Left lung (tissue), 4 donors: ENCODE measurements at regions not wholly inside any gene's neighbourhood (a gene's known extent, or its start where the extent isn't known, plus 50 kb on each side); places are given as distances from the start of the nearest gene placed in this dataset.

Experiments
- ATAC-seq: fragments of 200-7000 bp; cut with Tn5 transposase; one replicate; pipeline ENCODE4 v1.9.1; 2020; ENCODE audit warnings: moderate library complexity
- DNase-seq, 4 donors: peaks; one replicate each; pipeline ENCODE4 v3.0.0-alpha.2; 2013 to 2020
- H3K27ac ChIP-seq, 2 donors: fragments of 200-600 bp; sonication (generic) in 1 of 2; one replicate each; pipeline versions ENCODE4 v1.5.0 to v1.8.0; 2020 to 2021
- H3K27me3 ChIP-seq, 2 donors: fragments of 200-600 bp; sonication (generic) in 1 of 2; one replicate each; pipeline versions ENCODE4 v1.5.0 to v1.8.0; 2020 to 2021
- H3K36me3 ChIP-seq, 2 donors: fragments of 200-600 bp; sonication (generic) in 1 of 2; one replicate each; pipeline versions ENCODE4 v1.5.0 to v1.8.0; 2020 to 2021
- H3K4me1 ChIP-seq, 2 donors: fragments of 200-600 bp; one replicate each; pipeline ENCODE4 v1.8.0; 2021
- H3K4me3 ChIP-seq, 2 donors: fragments of 200-600 bp; sonication (generic) in 1 of 2; one replicate each; pipeline versions ENCODE4 v1.5.0 to v1.8.0; 2020 to 2021; ENCODE audit warnings: mild to moderate bottlenecking in 1 of 2
- H3K9me3 ChIP-seq, 2 donors: fragments of 200-600 bp; sonication (generic) in 1 of 2; one replicate each; pipeline versions ENCODE4 v1.5.0 to v1.8.0; 2020 to 2021
- CTCF ChIP-seq, 2 donors: fragments of 200-600 bp; sonication (generic) in 1 of 2; IDR thresholded peaks; one replicate each; pipeline versions ENCODE4 v1.5.0 to v1.8.0; 2021; ENCODE audit warnings: antibody characterized with exemption in 2 of 2
- intact Hi-C, 2 donors: fragments of 100-400 bp; cut with DNase I; formaldehyde crosslinking; loops; one replicate each; pipeline versions ENCODE4 v1.11.2 to v1.14.2; 2022
- donor health status: DM: no; HTN: yes; CAD: no.
- donor health status: DM: no; HTN: no; CAD: no.

GRCh38 chr4:105058177-105058812 lies 88.4 kb upstream of the TET2 start:
- peaks cover 0 to 58% of the 10 kb centered on the region in 2 donors for H3K4me1 ChIP-seq
- intact Hi-C loops = no loop called here
- DNase-seq = no peak
- no peaks in the 10 kb centered on the region for H3K9me3 ChIP-seq
- H3K27ac ChIP-seq = peak overlapping the region in 1 of 2 donors; percentile 92
- ATAC-seq = no peak
- H3K4me3 ChIP-seq = no peak overlapping the region
- no peak for TF ChIP-seq CTCF (IDR thresholded peaks at IDR 0.05)
- H3K36me3 ChIP-seq = no peaks in the 10 kb centered on the region
- H3K27me3 ChIP-seq = no peaks in the 10 kb centered on the region

GRCh38 chr4:105059337-105059736 lies 87.3 kb upstream of the TET2 start:
- ATAC-seq (peak; percentile 17), DNase-seq (no peak)
- Histone ChIP-seq H3K27ac (peak overlapping the region in 1 of 2 donors; percentile 92), H3K9me3 (no peaks in the 10 kb centered on the region), H3K36me3 (no peaks in the 10 kb centered on the region), H3K4me3 (no peak overlapping the region), H3K4me1 (peaks cover 0 to 58% of the 10 kb centered on the region in 2 donors), H3K27me3 (no peaks in the 10 kb centered on the region)
- no peak for TF ChIP-seq CTCF (IDR thresholded peaks at IDR 0.05)
- intact Hi-C loops = no loop called here

- H3K27ac ChIP-seq = peak overlapping the region in 1 of 2 donors; percentile 92
- intact Hi-C loops = no loop called here
Measured at GRCh38 chr4:105060628-105061027, 86.0 kb upstream of the TET2 start.

GRCh38 chr4:105061136-105061696 lies 85.5 kb upstream of the TET2 start:
- intact Hi-C loops = no loop called here
- no peak for TF ChIP-seq CTCF (IDR thresholded peaks at IDR 0.05)
- Histone ChIP-seq H3K36me3 (no peaks in the 10 kb centered on the region), H3K4me3 (no peak overlapping the region), H3K4me1 (peaks cover 0 to 65% of the 10 kb centered on the region in 2 donors), H3K27ac (peak overlapping the region; percentile 34 to 92), H3K9me3 (no peaks in the 10 kb centered on the region), H3K27me3 (no peaks in the 10 kb centered on the region)
- ATAC-seq (peak; percentile 78), DNase-seq (peak in 2 of 4 donors; percentile 10 to 35)

More at GRCh38 chr4:105060628-105061027, 86.0 kb upstream of the TET2 start:
- H3K27me3 ChIP-seq = no peaks in the 10 kb centered on the region
- ATAC-seq (peak; percentile 67), DNase-seq (no peak)
- no peak for TF ChIP-seq CTCF (IDR thresholded peaks at IDR 0.05)
- H3K9me3 ChIP-seq = no peaks in the 10 kb centered on the region
- no peak overlapping the region for H3K4me3 ChIP-seq
- H3K36me3 ChIP-seq = no peaks in the 10 kb centered on the region
- H3K4me1 ChIP-seq = peaks cover 0 to 61% of the 10 kb centered on the region in 2 donors

GRCh38 chr4:105061731-105062130 lies 84.9 kb upstream of the TET2 start:
- H3K27me3 ChIP-seq = no peaks in the 10 kb centered on the region
- TF ChIP-seq CTCF (IDR thresholded peaks at IDR 0.05) = no peak
- peak overlapping the region; percentile 34 to 92 for H3K27ac ChIP-seq
- peaks cover 0 to 62% of the 10 kb centered on the region in 2 donors for H3K4me1 ChIP-seq
- H3K36me3 ChIP-seq = no peaks in the 10 kb centered on the region
- no peak overlapping the region for H3K4me3 ChIP-seq
- intact Hi-C loops = no loop called here
- ATAC-seq (no peak), DNase-seq (no peak)
- no peaks in the 10 kb centered on the region for H3K9me3 ChIP-seq
